Mucosa of rectum (tissue), 2 donors: ENCODE measurements at regions not wholly inside any gene's neighbourhood (a gene's known extent, or its start where the extent isn't known, plus 50 kb on each side); places are given as distances from the start of the nearest gene placed in this dataset.
A peak's percentile ranks its signal among the peaks of the same experiment; 100 is the strongest.

ENCODE experiments used
- H3K27ac ChIP-seq, 2 donors: one replicate each; pipeline ENCODE4 v1.7.0; 2013; ENCODE audit warnings: inconsistent platforms in 2 of 2, low read depth in 2 of 2, low read length in 2 of 2
- H3K27me3 ChIP-seq, 2 donors: one replicate each; pipeline ENCODE4 v1.7.0; 2013; ENCODE audit warnings: low read length in 2 of 2; ENCODE audit not compliant: control insufficient read depth in 2 of 2, insufficient read depth in 2 of 2
- H3K36me3 ChIP-seq, 2 donors: one replicate each; pipeline ENCODE4 v1.7.0; 2013; ENCODE audit warnings: low read length in 2 of 2; ENCODE audit not compliant: control insufficient read depth in 2 of 2, insufficient read depth in 2 of 2
- H3K4me1 ChIP-seq, 2 donors: one replicate each; pipeline ENCODE4 v1.7.0; 2013; ENCODE audit warnings: low read length in 2 of 2, mild to moderate bottlenecking in 1 of 2; ENCODE audit not compliant: control insufficient read depth in 2 of 2, insufficient read depth in 2 of 2
- H3K4me3 ChIP-seq, 2 donors: one replicate each; pipeline ENCODE4 v1.7.0; 2013; ENCODE audit warnings: low read length in 2 of 2
- H3K9ac ChIP-seq, 2 donors: one replicate each; pipeline ENCODE4 v1.7.0; 2013; ENCODE audit warnings: low read length in 2 of 2, low read depth in 1 of 2, mild to moderate bottlenecking in 1 of 2
- H3K9me3 ChIP-seq, 2 donors: one replicate each; pipeline ENCODE4 v1.7.0; 2013; ENCODE audit warnings: low read length in 2 of 2; ENCODE audit not compliant: control insufficient read depth in 2 of 2
- donor health status: healthy.
- donor health status: Normal muscosa, but diverticular disease.

- Histone ChIP-seq H3K27ac (no peak overlapping the region), H3K27me3 (no peaks in the 10 kb centered on the region), H3K4me3 (no peak overlapping the region), H3K36me3 (no peaks in the 10 kb centered on the region), H3K9ac (no peak overlapping the region), H3K9me3 (no peaks in the 10 kb centered on the region), H3K4me1 (no peaks in the 10 kb centered on the region)
Observed at GRCh38 chr17:33352526-33352925, 59.4 kb upstream of the ASIC2 start.

DNA sequence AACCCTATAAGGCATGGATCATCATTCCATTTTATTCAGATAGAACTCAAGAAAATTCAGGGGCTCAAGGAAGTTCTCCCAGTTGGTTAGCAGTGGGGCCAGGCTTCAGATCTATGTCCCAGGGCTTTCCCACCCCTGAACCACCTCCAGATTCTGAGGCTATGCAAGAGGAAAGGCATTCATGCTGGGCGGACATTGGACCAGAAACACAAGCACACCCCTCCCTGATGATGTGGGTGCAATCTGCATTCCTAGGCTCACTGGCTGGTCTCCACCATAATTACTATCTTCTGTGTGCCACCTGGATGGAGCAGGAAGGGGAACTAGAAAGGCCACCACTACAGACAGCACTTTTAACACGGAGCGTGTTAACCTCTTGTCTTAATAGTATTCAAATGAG is 63.2 kb upstream of the ASIC2 start:
- no peaks in the 10 kb centered on the region for H3K36me3 ChIP-seq
- peaks cover 0 to 2% of the 10 kb centered on the region in 2 donors for H3K27me3 ChIP-seq
- H3K9me3 ChIP-seq = no peaks in the 10 kb centered on the region
- H3K9ac ChIP-seq = no peak overlapping the region
- H3K4me3 ChIP-seq = no peak overlapping the region
- no peak overlapping the region for H3K27ac ChIP-seq
- no peaks in the 10 kb centered on the region for H3K4me1 ChIP-seq

GRCh38 chr17:33363475-33363874 is 70.4 kb upstream of the ASIC2 start:
- Histone ChIP-seq H3K9me3 (no peaks in the 10 kb centered on the region), H3K36me3 (no peaks in the 10 kb centered on the region), H3K4me3 (no peak overlapping the region), H3K27me3 (peaks cover 0 to 2% of the 10 kb centered on the region in 2 donors), H3K9ac (no peak overlapping the region), H3K4me1 (no peaks in the 10 kb centered on the region), H3K27ac (no peak overlapping the region)

- Histone ChIP-seq H3K27ac (no peak overlapping the region), H3K4me3 (no peak overlapping the region), H3K27me3 (no peaks in the 10 kb centered on the region), H3K36me3 (no peaks in the 10 kb centered on the region), H3K4me1 (no peaks in the 10 kb centered on the region), H3K9me3 (no peaks in the 10 kb centered on the region), H3K9ac (no peak overlapping the region)
Observed at GRCh38 chr17:33366960-33367359, 73.9 kb upstream of the ASIC2 start.

- H3K27me3 ChIP-seq = no peaks in the 10 kb centered on the region
Observed at GRCh38 chr17:33369149-33369548, 76.1 kb upstream of the ASIC2 start.

DNA sequence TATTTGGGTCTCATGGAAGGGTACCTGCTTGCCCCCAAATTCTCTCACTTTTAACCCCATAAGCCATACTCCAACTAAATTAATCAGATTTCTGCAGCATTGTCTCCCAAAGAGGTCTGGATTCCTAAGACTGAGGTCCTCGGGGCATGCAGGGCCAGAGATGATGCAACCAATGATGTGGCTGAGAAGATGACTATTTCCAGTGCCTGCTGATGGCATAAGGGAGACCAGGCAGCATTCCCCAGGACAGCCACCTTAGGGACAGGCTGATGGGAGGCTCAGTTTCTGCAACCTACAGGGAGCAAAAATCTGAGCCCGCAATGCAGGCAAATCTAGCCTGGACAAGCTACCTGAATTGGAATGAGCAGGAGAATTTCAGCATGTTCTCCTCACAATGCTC is 76.8 kb upstream of the ASIC2 start:
- H3K27me3 ChIP-seq = no peaks in the 10 kb centered on the region
- no peak overlapping the region for H3K9ac ChIP-seq
- no peak overlapping the region for H3K27ac ChIP-seq
- no peak overlapping the region for H3K4me3 ChIP-seq
- no peaks in the 10 kb centered on the region for H3K9me3 ChIP-seq
- H3K4me1 ChIP-seq = peaks cover 0 to 3% of the 10 kb centered on the region in 2 donors
- H3K36me3 ChIP-seq = no peaks in the 10 kb centered on the region

More at GRCh38 chr17:33369149-33369548, 76.1 kb upstream of the ASIC2 start:
- H3K36me3 ChIP-seq = no peaks in the 10 kb centered on the region
- no peak overlapping the region for H3K4me3 ChIP-seq
- H3K9ac ChIP-seq = no peak overlapping the region
- H3K4me1 ChIP-seq = peaks cover 0 to 3% of the 10 kb centered on the region in 2 donors
- H3K9me3 ChIP-seq = no peaks in the 10 kb centered on the region
- H3K27ac ChIP-seq = no peak overlapping the region

DNA sequence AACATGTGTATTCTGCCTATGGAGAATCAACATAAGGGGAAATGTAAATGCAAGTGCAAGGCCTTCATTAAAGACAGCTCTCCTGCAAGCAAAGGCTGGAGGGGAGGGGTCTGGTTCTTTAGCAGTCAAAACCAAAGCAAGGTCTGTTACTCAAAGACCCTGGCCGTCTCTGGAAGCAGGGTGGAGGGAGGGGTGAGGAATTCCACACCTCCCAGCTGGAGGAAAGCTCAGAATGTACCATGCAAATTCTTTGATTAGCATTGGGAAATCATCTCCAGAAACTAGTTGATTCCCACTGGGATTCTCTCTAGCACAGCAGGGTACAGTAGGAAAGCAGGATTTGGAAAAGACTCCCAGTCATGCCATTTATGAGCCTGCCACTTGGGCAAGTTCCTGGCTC is 77.3 kb upstream of the ASIC2 start:
- H3K36me3 ChIP-seq = no peaks in the 10 kb centered on the region
- no peak overlapping the region for H3K27ac ChIP-seq
- no peak overlapping the region for H3K9ac ChIP-seq
- H3K4me1 ChIP-seq = peaks cover 3 to 6% of the 10 kb centered on the region in 2 donors
- no peaks in the 10 kb centered on the region for H3K9me3 ChIP-seq
- H3K27me3 ChIP-seq = no peaks in the 10 kb centered on the region
- no peak overlapping the region for H3K4me3 ChIP-seq

DNA sequence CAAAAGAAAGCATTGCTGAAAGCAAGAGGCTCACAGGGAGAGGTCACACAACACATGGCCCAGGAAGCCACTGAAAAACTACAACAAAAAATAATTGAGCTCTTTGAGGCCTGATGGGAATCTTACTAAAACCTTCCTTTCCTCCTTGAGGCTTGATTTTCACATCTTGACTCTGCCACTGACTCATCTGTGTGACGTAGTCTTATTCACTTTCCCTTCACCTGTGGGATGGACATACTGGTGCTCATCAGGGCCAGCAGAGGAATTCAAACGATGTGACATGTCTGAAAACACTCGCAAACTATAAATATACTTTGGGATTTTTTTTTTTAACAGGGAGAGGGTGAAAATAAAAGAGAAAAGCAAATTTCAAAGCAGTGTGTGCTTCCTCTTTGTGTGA is 78.3 kb upstream of the ASIC2 start:
- Histone ChIP-seq H3K9me3 (no peaks in the 10 kb centered on the region), H3K27me3 (no peaks in the 10 kb centered on the region), H3K36me3 (no peaks in the 10 kb centered on the region), H3K4me3 (no peak overlapping the region), H3K27ac (no peak overlapping the region), H3K4me1 (peaks cover 7 to 9% of the 10 kb centered on the region in 2 donors), H3K9ac (no peak overlapping the region)

DNA sequence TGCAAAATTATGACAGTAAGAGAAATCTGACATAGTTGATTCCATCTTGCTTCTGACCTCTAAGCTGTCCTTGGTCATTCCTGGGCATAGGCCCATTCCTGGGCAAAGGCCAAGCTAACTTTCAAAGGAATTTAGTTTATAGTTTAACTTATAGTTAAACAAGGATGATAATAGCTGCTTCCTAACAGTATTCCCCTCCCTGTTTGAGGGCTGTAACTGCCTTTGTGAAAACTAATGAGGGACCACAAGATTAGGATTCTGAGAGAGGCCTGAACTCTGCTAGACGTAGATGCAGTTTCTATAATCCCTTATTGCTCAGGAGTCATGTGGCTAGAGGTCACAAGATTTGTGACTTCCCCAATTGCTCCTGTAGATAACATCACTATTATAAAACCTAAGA is 80.2 kb upstream of the ASIC2 start:
- H3K4me1 ChIP-seq = peaks cover 7 to 9% of the 10 kb centered on the region in 2 donors

GRCh38 chr17:33375103-33375502 is 82.0 kb upstream of the ASIC2 start:
- no peaks in the 10 kb centered on the region for H3K36me3 ChIP-seq
- H3K4me3 ChIP-seq = no peak overlapping the region
- no peaks in the 10 kb centered on the region for H3K27me3 ChIP-seq
- no peaks in the 10 kb centered on the region for H3K9me3 ChIP-seq
- H3K4me1 ChIP-seq = peaks cover 7 to 9% of the 10 kb centered on the region in 2 donors
- H3K27ac ChIP-seq = peak overlapping the region; percentile 29 to 45
- H3K9ac ChIP-seq = no peak overlapping the region

More for the DNA sequence above, 80.2 kb upstream of the ASIC2 start:
- no peak overlapping the region for H3K9ac ChIP-seq
- no peak overlapping the region for H3K4me3 ChIP-seq
- no peak overlapping the region for H3K27ac ChIP-seq
- H3K36me3 ChIP-seq = no peaks in the 10 kb centered on the region
- H3K9me3 ChIP-seq = no peaks in the 10 kb centered on the region
- H3K27me3 ChIP-seq = no peaks in the 10 kb centered on the region

GRCh38 chr17:33375783-33376182 is 82.7 kb upstream of the ASIC2 start:
- peak overlapping the region; percentile 29 to 45 for H3K27ac ChIP-seq
- H3K9me3 ChIP-seq = no peaks in the 10 kb centered on the region
- H3K4me1 ChIP-seq = peaks cover 7 to 9% of the 10 kb centered on the region in 2 donors
- H3K27me3 ChIP-seq = peaks cover 0 to 2% of the 10 kb centered on the region in 2 donors
- H3K36me3 ChIP-seq = no peaks in the 10 kb centered on the region
- no peak overlapping the region for H3K4me3 ChIP-seq
- no peak overlapping the region for H3K9ac ChIP-seq
